ENCODE measurements at regions not wholly inside any gene's neighbourhood (a gene's known extent, or its start where the extent isn't known, plus 50 kb on each side); places are given as distances from the start of the nearest gene placed in this dataset.
A peak's percentile ranks its signal among the peaks of the same experiment; 100 is the strongest.
"Not testable (repeated sequence)": the region's sequence is repeated elsewhere in the genome, so short reads cannot be mapped to it uniquely, and the experiment has no call there.

DNA sequence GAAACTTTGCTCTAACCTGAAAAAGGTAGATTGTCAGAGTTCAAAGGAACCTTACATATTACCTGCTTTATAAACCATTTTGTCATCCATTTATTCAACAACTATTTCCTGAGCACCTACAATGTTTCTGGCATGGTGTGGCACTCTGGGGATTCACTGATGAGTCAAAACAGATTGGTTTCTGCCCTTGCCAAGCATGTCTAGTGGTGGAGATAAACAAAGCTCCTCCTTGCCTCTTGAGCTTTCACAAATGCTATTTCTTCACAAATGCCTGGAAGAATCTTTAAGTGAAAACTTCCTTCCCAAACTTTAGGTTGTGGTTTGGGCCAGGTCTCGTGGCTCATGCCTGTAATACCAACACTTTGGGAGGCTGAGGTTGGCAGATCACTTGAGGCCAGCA is 85.1 kb upstream of the RELN start:
- no peaks in the 10 kb centered on the region for H3K27me3 ChIP-seq
- no peak for DNase-seq
- TF ChIP-seq CTCF (IDR thresholded peaks at IDR 0.05; ENCODE audit: low read depth, low read length) = no peak
- H3K4me3 ChIP-seq (ENCODE audit: low read depth, low read length) = no peak overlapping the region
- H3K4me1 ChIP-seq = no peaks in the 10 kb centered on the region; the same call in 1 of the 2 replicates
- H3K36me3 ChIP-seq = no peaks in the 10 kb centered on the region
- no peaks in the 10 kb centered on the region for H3K9me3 ChIP-seq

GRCh38 chr7:104071641-104072040 is 82.2 kb upstream of the RELN start:
- H3K4me3 ChIP-seq (ENCODE audit: low read depth, low read length); H3K36me3 ChIP-seq; H3K9me3 ChIP-seq; H3K27me3 ChIP-seq; DNase-seq; H3K4me1 ChIP-seq: not testable (repeated sequence)

DNA sequence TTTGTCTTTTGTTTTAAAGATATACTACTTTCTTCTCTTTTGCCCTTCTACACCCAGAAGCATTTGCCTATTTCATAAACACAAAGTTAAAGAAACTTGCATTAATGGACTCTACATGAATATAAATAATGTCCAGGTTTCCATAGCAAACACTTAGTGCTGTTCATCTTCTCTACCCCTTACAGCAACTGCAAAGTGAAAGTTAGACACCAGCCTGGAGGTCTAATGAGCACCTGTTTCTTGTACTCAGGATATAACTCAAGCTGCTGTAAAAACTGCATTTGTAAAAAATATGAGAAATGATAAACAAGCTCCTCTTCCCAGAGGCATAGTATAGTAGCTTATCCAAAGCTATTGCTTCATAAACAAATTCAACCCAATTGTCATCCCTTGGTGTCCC is 76.0 kb upstream of the RELN start:
- no peak for TF ChIP-seq CTCF (IDR thresholded peaks at IDR 0.05; ENCODE audit: low read depth, low read length)
- Histone ChIP-seq H3K4me1 (no peaks in the 10 kb centered on the region; the same call in 1 of the 2 replicates), H3K4me3 (ENCODE audit: low read depth, low read length) (no peak overlapping the region), H3K36me3 (no peaks in the 10 kb centered on the region), H3K27me3 (no peaks in the 10 kb centered on the region), H3K9me3 (no peaks in the 10 kb centered on the region)
- no peak for DNase-seq

GRCh38 chr7:104064969-104065387 is 75.5 kb upstream of the RELN start:
- Histone ChIP-seq H3K9me3 (no peaks in the 10 kb centered on the region), H3K27me3 (no peaks in the 10 kb centered on the region), H3K4me3 (ENCODE audit: low read depth, low read length) (no peak overlapping the region), H3K4me1 (no peaks in the 10 kb centered on the region; the same call in 1 of the 2 replicates), H3K36me3 (no peaks in the 10 kb centered on the region)
- no peak for DNase-seq
- no peak for TF ChIP-seq CTCF (IDR thresholded peaks at IDR 0.05; ENCODE audit: low read depth, low read length)

DNA sequence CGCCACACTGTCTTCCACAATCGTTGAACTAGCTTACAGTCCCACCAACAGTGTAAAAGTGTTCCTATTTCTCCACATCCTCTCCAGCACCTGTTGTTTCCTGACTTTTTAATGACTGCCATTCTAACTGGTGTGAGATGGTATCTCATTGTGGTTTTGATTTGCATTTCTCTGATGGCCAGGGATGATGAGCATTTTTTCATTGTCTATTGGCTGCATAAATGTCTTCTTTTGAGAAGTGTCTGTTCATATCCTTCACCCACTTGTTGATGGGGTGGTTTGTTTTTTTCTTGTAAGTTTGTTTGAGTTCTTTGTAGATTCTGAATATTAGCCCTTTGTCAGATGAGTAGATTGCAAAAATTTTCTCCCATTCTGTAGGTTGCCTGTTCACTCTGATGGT is 74.3 kb upstream of the RELN start:
- H3K4me3 ChIP-seq (ENCODE audit: low read depth, low read length); H3K9me3 ChIP-seq; H3K27me3 ChIP-seq; DNase-seq; H3K4me1 ChIP-seq; H3K36me3 ChIP-seq: not testable (repeated sequence)

DNA sequence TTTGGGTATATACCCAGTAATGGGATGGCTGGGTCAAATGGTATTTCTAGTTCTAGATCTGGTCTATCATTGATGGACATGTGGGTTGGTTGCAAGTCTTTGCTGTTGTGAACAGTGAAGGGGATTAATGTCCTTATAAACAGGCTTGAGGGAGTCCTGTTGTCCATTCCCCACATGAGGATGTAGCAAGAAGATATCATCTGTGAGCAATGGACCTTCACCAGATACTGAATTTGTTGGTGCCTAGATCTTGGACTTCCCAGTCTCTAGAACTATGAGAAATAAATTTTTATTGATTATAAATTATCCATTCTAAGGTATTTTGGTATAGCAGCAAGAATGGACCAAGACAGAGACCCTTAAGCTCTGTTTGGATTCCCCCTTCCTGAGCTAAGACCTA is 72.2 kb upstream of the RELN start:
- DNase-seq = no peak
- Histone ChIP-seq H3K4me1 (no peaks in the 10 kb centered on the region), H3K4me3 (ENCODE audit: low read depth, low read length) (no peak overlapping the region), H3K36me3 (no peaks in the 10 kb centered on the region), H3K9me3 (no peaks in the 10 kb centered on the region), H3K27me3 (no peaks in the 10 kb centered on the region)
- TF ChIP-seq CTCF (IDR thresholded peaks at IDR 0.05; ENCODE audit: low read depth, low read length) = no peak

GRCh38 chr7:104059837-104060236 is 70.4 kb upstream of the RELN start:
- not testable (repeated sequence) for H3K4me1 ChIP-seq; H3K4me3 ChIP-seq (ENCODE audit: low read depth, low read length); H3K36me3 ChIP-seq; H3K27me3 ChIP-seq; H3K9me3 ChIP-seq; DNase-seq

GRCh38 chr7:104059103-104059502 is 69.6 kb upstream of the RELN start:
- H3K36me3 ChIP-seq = no peaks in the 10 kb centered on the region
- no peak for DNase-seq
- no peak overlapping the region for H3K4me3 ChIP-seq (ENCODE audit: low read depth, low read length)
- no peaks in the 10 kb centered on the region for H3K9me3 ChIP-seq
- H3K27me3 ChIP-seq = no peaks in the 10 kb centered on the region
- TF ChIP-seq CTCF (IDR thresholded peaks at IDR 0.05; ENCODE audit: low read depth, low read length) = peak; percentile 40; the same call in 1 of the 2 replicates
- no peaks in the 10 kb centered on the region for H3K4me1 ChIP-seq
